Esophagus squamous epithelium (tissue), 5 donors: ENCODE measurements at regions not wholly inside any gene's neighbourhood (a gene's known extent, or its start where the extent isn't known, plus 50 kb on each side); places are given as distances from the start of the nearest gene placed in this dataset.

ENCODE experiments used
- DNase-seq: peaks from one replicate; lab custom pipeline; 2025; lab: John Stamatoyannopoulos, UW
- H3K27ac ChIP-seq, 4 donors: fragments of 200-600 bp; sonication (generic); one replicate each; pipeline ENCODE4 v1.5.1; 2016 to 2019; ENCODE audit warnings: mild to moderate bottlenecking in 1 of 4
- H3K27me3 ChIP-seq, 4 donors: fragments of 200-600 bp; sonication (generic); 1 replicate in 3 of 4; 2 replicates in 1 of 4; pipeline versions ENCODE4 v1.5.1 to v1.6.0; 2017 to 2021; ENCODE audit warnings: antibody characterized with exemption in 1 of 4
- H3K36me3 ChIP-seq, 3 donors: fragments of 200-600 bp; sonication (generic); one replicate each; pipeline ENCODE4 v1.5.1; 2016 to 2019
- H3K4me1 ChIP-seq, 3 donors: fragments of 200-600 bp; sonication (generic); one replicate each; pipeline ENCODE4 v1.5.1; 2017 to 2019
- H3K4me3 ChIP-seq, 4 donors: fragments of 200-600 bp; sonication (generic); 1 replicate in 3 of 4; 2 replicates in 1 of 4; pipeline ENCODE4 v1.5.1; 2016 to 2019; ENCODE audit warnings: mild to moderate bottlenecking in 2 of 4, moderate library complexity in 1 of 4
- H3K9me3 ChIP-seq, 3 donors: fragments of 200-600 bp; sonication (generic); one replicate each; pipeline ENCODE4 v1.5.1; 2016 to 2019
- CTCF ChIP-seq, 6 experiments: fragments of 450-650 bp in 4 of 6; fragments of 200-600 bp in 2 of 6; sonication (generic) in 2 of 6; IDR thresholded peaks; one replicate each; pipeline ENCODE4 v1.5.1; 2016 to 2019; ENCODE audit warnings: antibody characterized with exemption in 6 of 6, mild to moderate bottlenecking in 4 of 6, moderate library complexity in 4 of 6
- POLR2A ChIP-seq, 4 donors: fragments of 450-650 bp; IDR thresholded peaks; one replicate each; pipeline ENCODE4 v1.6.1; 2017; ENCODE audit warnings: antibody characterized with exemption in 4 of 4, mild to moderate bottlenecking in 4 of 4, moderate library complexity in 3 of 4
- WGBS, 2 donors: methylation state at CpG; one replicate each; pipeline ENCODE4 v1.1.5; 2018; 5-methylcytosine and 5-hydroxymethylcytosine counted together
- intact Hi-C: fragments of 100-400 bp; cut with DNase I; formaldehyde crosslinking; loops from one replicate; pipeline ENCODE4 v1.15.0; 2022
- donor health status: DM: yes; HTN: yes; CAD: no.

- intact Hi-C loops: no loop called here
- DNase-seq: no peak
- Histone ChIP-seq H3K4me3 (no peak overlapping the region), H3K36me3 (no peaks in the 10 kb centered on the region), H3K9me3 (no peaks in the 10 kb centered on the region), H3K27me3 (no peaks in the 10 kb centered on the region), H3K4me1 (no peaks in the 10 kb centered on the region), H3K27ac (no peak overlapping the region)
- TF ChIP-seq CTCF (IDR thresholded peaks at IDR 0.05) (no peak), POLR2A (IDR thresholded peaks at IDR 0.05) (no peak)
Measured at GRCh38 chr2:157127249-157128012, 130.1 kb upstream of the GALNT5 start.

GRCh38 chr2:157143901-157144300 is 113.6 kb upstream of the GALNT5 start:
- intact Hi-C loops: no loop called here
- 75 to 100% methylated on average over 2 to 4 of the region's 4 CpGs for WGBS, 2 donors
- H3K36me3 ChIP-seq: no peaks in the 10 kb centered on the region

GRCh38 chr2:157149270-157149669 is 108.2 kb upstream of the GALNT5 start:
- H3K4me3 ChIP-seq: no peak overlapping the region
- no peaks in the 10 kb centered on the region for H3K36me3 ChIP-seq
- DNase-seq: no peak
- H3K4me1 ChIP-seq: no peaks in the 10 kb centered on the region
- intact Hi-C loops: no loop called here
- TF ChIP-seq POLR2A (IDR thresholded peaks at IDR 0.05) (no peak), CTCF (IDR thresholded peaks at IDR 0.05) (no peak)
- no peaks in the 10 kb centered on the region for H3K9me3 ChIP-seq
- WGBS, 2 donors: 43 to 50% methylated on average over 2 of the region's 2 CpGs
- no peaks in the 10 kb centered on the region for H3K27me3 ChIP-seq
- no peak overlapping the region for H3K27ac ChIP-seq

More at GRCh38 chr2:157143901-157144300, 113.6 kb upstream of the GALNT5 start:
- no peak for DNase-seq
- Histone ChIP-seq H3K27me3 (no peaks in the 10 kb centered on the region), H3K4me3 (no peak overlapping the region), H3K27ac (no peak overlapping the region), H3K4me1 (no peaks in the 10 kb centered on the region), H3K9me3 (no peaks in the 10 kb centered on the region)
- TF ChIP-seq POLR2A (IDR thresholded peaks at IDR 0.05) (no peak), CTCF (IDR thresholded peaks at IDR 0.05) (no peak)

GRCh38 chr2:157150747-157151146 is 106.8 kb upstream of the GALNT5 start:
- 65 to 73% methylated on average over 3 of the region's 3 CpGs for WGBS, 2 donors

More at GRCh38 chr2:157150747-157151146, 106.8 kb upstream of the GALNT5 start:
- Histone ChIP-seq H3K27ac (no peak overlapping the region), H3K4me1 (no peaks in the 10 kb centered on the region), H3K4me3 (no peak overlapping the region), H3K9me3 (no peaks in the 10 kb centered on the region), H3K36me3 (no peaks in the 10 kb centered on the region), H3K27me3 (no peaks in the 10 kb centered on the region)
- intact Hi-C loops: no loop called here
- no peak for DNase-seq
- TF ChIP-seq CTCF (IDR thresholded peaks at IDR 0.05): no peak
- no peak for TF ChIP-seq POLR2A (IDR thresholded peaks at IDR 0.05)
